H1 (cell line): ENCODE measurements at regions not wholly inside any gene's neighbourhood (a gene's known extent, or its start where the extent isn't known, plus 50 kb on each side); places are given as distances from the start of the nearest gene placed in this dataset.

ENCODE experiments used
- CTCF ChIA-PET: fragments of 300-600 bp; sonication (Branson Sonifier 250); formaldehyde crosslinking; loops from one replicate; lab custom pipeline; 2021; ENCODE audit not compliant: partially characterized antibody; lab: Charles Lee
- POLR2A ChIA-PET: fragments of 300-600 bp; sonication (Branson Sonifier 250); formaldehyde crosslinking; loops from one replicate; lab custom pipeline; 2021; ENCODE audit warnings: inconsistent platforms; ENCODE audit not compliant: partially characterized antibody; lab: Charles Lee
- DNase-seq, 2 experiments: peaks; one replicate each; pipeline versions ENCODE4 v3.0.0 to v3.0.0-alpha.2; 2010 to 2022; ENCODE audit warnings: low spot score in 2 of 2, low read depth in 1 of 2, mixed read lengths in 1 of 2
- FAIRE-seq: peaks from 2 replicates; lab custom pipeline; 2011; peaks lifted over from hg19 to GRCh38; lab: Jason Lieb, UNC
- H2AFZ ChIP-seq: 2 replicates; pipeline ENCODE4 v1.8.1; 2012; ENCODE audit warnings: low read length, inconsistent platforms
- H2AK5ac ChIP-seq: 2 replicates; pipeline ENCODE4 v1.6.1; 2013; ENCODE audit warnings: low read depth, low read length
- H2BK120ac ChIP-seq: replicated peaks from 2 replicates; pipeline ENCODE3; 2013; ENCODE audit warnings: low read depth, low read length, inconsistent platforms
- H2BK12ac ChIP-seq: 2 replicates; pipeline ENCODE4 v1.6.1; 2013; ENCODE audit warnings: low read depth, low read length
- H2BK15ac ChIP-seq: 2 replicates; pipeline ENCODE4 v1.6.1; 2013; ENCODE audit warnings: low read length
- H2BK20ac ChIP-seq: 2 replicates; pipeline ENCODE4 v1.6.1; 2013; ENCODE audit warnings: low read length
- H2BK5ac ChIP-seq: 2 replicates; pipeline ENCODE4 v1.6.1; 2013; ENCODE audit warnings: low read depth, low read length
- H3K14ac ChIP-seq: 2 replicates; pipeline ENCODE4 v1.6.1; 2013; ENCODE audit warnings: inconsistent platforms; ENCODE audit not compliant: insufficient read length
- H3K18ac ChIP-seq: 2 replicates; pipeline ENCODE4 v1.6.1; 2013; ENCODE audit warnings: low read length; ENCODE audit errors: extremely low read depth
- H3K23ac ChIP-seq: 2 replicates; pipeline ENCODE4 v1.6.1; 2013; ENCODE audit warnings: inconsistent platforms; ENCODE audit not compliant: insufficient read length
- H3K23me2 ChIP-seq: 2 replicates; pipeline ENCODE4 v1.6.1; 2013; ENCODE audit warnings: low read depth, low read length
- H3K27ac ChIP-seq: 2 replicates; pipeline ENCODE4 v1.6.1; 2011; ENCODE audit warnings: low read depth, low read length, inconsistent platforms
- H3K27me3 ChIP-seq, 4 experiments: replicated peaks in 1 of 4; 1 replicate in 1 of 4; 2 replicates in 3 of 4; pipeline versions ENCODE4 v1.6.1 to v1.8.1; 2011 to 2013; ENCODE audit warnings: low read length in 3 of 4, mild to moderate bottlenecking in 3 of 4, inconsistent platforms in 2 of 4, mixed read lengths in 2 of 4, moderate library complexity in 1 of 4; ENCODE audit not compliant: control insufficient read depth in 3 of 4, insufficient read depth in 3 of 4; ENCODE audit errors: extremely low read depth in 1 of 4
- H3K36me3 ChIP-seq, 4 experiments: 2 replicates each; pipeline versions ENCODE4 v1.6.1 to v1.8.1; 2011 to 2013; ENCODE audit warnings: mild to moderate bottlenecking in 4 of 4, low read length in 3 of 4, moderate library complexity in 2 of 4, control low read depth in 1 of 4, inconsistent platforms in 1 of 4; ENCODE audit not compliant: insufficient read depth in 4 of 4, control insufficient read depth in 2 of 4
- H3K4ac ChIP-seq: replicated peaks from 2 replicates; pipeline ENCODE3; 2013; ENCODE audit warnings: low read length, low read depth, mixed read lengths, inconsistent platforms; ENCODE audit not compliant: insufficient read length
- H3K4me1 ChIP-seq, 4 experiments: replicated peaks in 1 of 4; 1 replicate in 1 of 4; 2 replicates in 3 of 4; pipeline versions ENCODE4 v1.6.1 to v1.8.1; 2011 to 2013; ENCODE audit warnings: low read length in 3 of 4, inconsistent platforms in 2 of 4, mixed read lengths in 1 of 4; ENCODE audit not compliant: insufficient read depth in 4 of 4, control insufficient read depth in 3 of 4
- H3K4me2 ChIP-seq, 2 experiments: 2 replicates each; pipeline versions ENCODE4 v1.6.1 to v1.8.1; 2011 to 2013; ENCODE audit warnings: low read depth in 2 of 2, low read length in 2 of 2, control low read depth in 1 of 2, inconsistent platforms in 1 of 2, mild to moderate bottlenecking in 1 of 2; ENCODE audit not compliant: insufficient read depth in 1 of 2
- H3K4me3 ChIP-seq, 4 experiments: fragments of 200-600, 300-600 bp in 1 of 4; sonication (generic), shearing (Covaris generic), sonication (Bioruptor Twin) in 1 of 4; 2 replicates each; pipeline versions ENCODE4 v1.5.1 to v1.8.1; 2011 to 2016; ENCODE audit warnings: low read length in 4 of 4, low read depth in 3 of 4, control low read depth in 2 of 4, inconsistent platforms in 2 of 4, mild to moderate bottlenecking in 2 of 4, mixed read lengths in 1 of 4, moderate library complexity in 1 of 4; ENCODE audit not compliant: insufficient read depth in 2 of 4; ENCODE audit errors: extremely low read depth in 1 of 4
- H3K56ac ChIP-seq: replicated peaks from 2 replicates; pipeline ENCODE3; 2013; ENCODE audit warnings: low read depth, mild to moderate bottlenecking, mixed read lengths, low read length, inconsistent platforms; ENCODE audit not compliant: insufficient read length
- H3K79me1 ChIP-seq: 2 replicates; pipeline ENCODE4 v1.6.1; 2013; ENCODE audit warnings: low read depth, low read length, control low read depth
- H3K79me2 ChIP-seq, 2 experiments: 2 replicates each; pipeline versions ENCODE4 v1.6.1 to v1.8.1; 2012 to 2013; ENCODE audit warnings: low read length in 2 of 2, mild to moderate bottlenecking in 2 of 2, inconsistent platforms in 1 of 2; ENCODE audit not compliant: insufficient read depth in 2 of 2, control insufficient read depth in 1 of 2
- H3K9ac ChIP-seq, 4 experiments: replicated peaks in 1 of 4; 1 replicate in 1 of 4; 2 replicates in 3 of 4; pipeline versions ENCODE4 v1.6.1 to v1.8.1; 2011 to 2013; ENCODE audit warnings: low read depth in 3 of 4, low read length in 3 of 4, control low read depth in 2 of 4, mild to moderate bottlenecking in 2 of 4, moderate library complexity in 2 of 4, inconsistent platforms in 1 of 4; ENCODE audit errors: extremely low read depth in 1 of 4
- H3K9me3 ChIP-seq, 2 experiments: 2 replicates each; pipeline versions ENCODE4 v1.6.1 to v1.8.1; 2012 to 2013; ENCODE audit warnings: mild to moderate bottlenecking in 2 of 2, moderate library complexity in 2 of 2, control low read depth in 1 of 2, inconsistent platforms in 1 of 2, low read depth in 1 of 2, low read length in 1 of 2, mixed read lengths in 1 of 2; ENCODE audit not compliant: insufficient read depth in 2 of 2
- H4K20me1 ChIP-seq, 2 experiments: replicated peaks in 1 of 2; 2 replicates each; pipeline versions ENCODE3 to v1.8.1; 2011 to 2013; ENCODE audit warnings: inconsistent platforms in 2 of 2, low read length in 2 of 2, mild to moderate bottlenecking in 1 of 2; ENCODE audit not compliant: insufficient read depth in 2 of 2, control insufficient read depth in 1 of 2
- H4K5ac ChIP-seq: 2 replicates; pipeline ENCODE4 v1.6.1; 2013; ENCODE audit warnings: low read length, low read depth, mixed read lengths, inconsistent platforms; ENCODE audit not compliant: insufficient read length
- H4K8ac ChIP-seq: 2 replicates; pipeline ENCODE4 v1.8.0; 2013; ENCODE audit warnings: mild to moderate bottlenecking, moderate library complexity, low read length, inconsistent platforms; ENCODE audit not compliant: insufficient read depth; ENCODE audit errors: extremely low read depth
- H4K91ac ChIP-seq: replicated peaks from 2 replicates; pipeline ENCODE3; 2013; ENCODE audit warnings: low read length, mixed read lengths, inconsistent platforms; ENCODE audit not compliant: insufficient read length
- BRCA1 ChIP-seq: IDR thresholded peaks from 2 replicates; pipeline ENCODE4 v1.6.1; 2012; ENCODE audit warnings: low read depth, low read length, improper control_type of control experiment
- CBX5 ChIP-seq: fragments of 300-800, 300-1000 bp; sonication (generic); IDR thresholded peaks from 2 replicates; pipeline ENCODE4 v1.7.1; 2016; ENCODE audit warnings: antibody characterized with exemption, low read length, low read depth
- CHD1 ChIP-seq: IDR thresholded peaks from 2 replicates; pipeline ENCODE4 v1.6.1; 2012; ENCODE audit warnings: low read depth, low read length, improper control_type of control experiment
- CREB1 ChIP-seq: IDR thresholded peaks from 2 replicates; pipeline ENCODE4 v1.6.1; 2012; ENCODE audit warnings: inconsistent platforms
- HDAC6 ChIP-seq: IDR thresholded peaks from one replicate; pipeline ENCODE4 v1.7.1; 2012; ENCODE audit warnings: low read depth, mild to moderate bottlenecking, inconsistent platforms, low read length, moderate library complexity
- NANOG ChIP-seq: IDR thresholded peaks from 2 replicates; pipeline ENCODE4 v1.6.1; 2011; ENCODE audit warnings: low read length, low read depth, mild to moderate bottlenecking, inconsistent platforms; ENCODE audit not compliant: insufficient read depth, poor library complexity, severe bottlenecking
- PHF8 ChIP-seq: fragments of 200-600 bp; sonication (generic); conservative IDR thresholded peaks from 2 replicates; pipeline ENCODE4 v1.7.1; 2012; ENCODE audit warnings: low read depth, mild to moderate bottlenecking, inconsistent platforms, low read length, moderate library complexity
- RBBP5 ChIP-seq: IDR thresholded peaks from 2 replicates; pipeline ENCODE4 v1.7.1; 2012; ENCODE audit warnings: low read depth, mild to moderate bottlenecking, inconsistent platforms, low read length, moderate library complexity, borderline replicate concordance
- RFX5 ChIP-seq: IDR thresholded peaks from 2 replicates; pipeline ENCODE4 v1.6.1; 2011; ENCODE audit warnings: low read depth, low read length, improper control_type of control experiment, borderline replicate concordance
- RXRA ChIP-seq: IDR thresholded peaks from 2 replicates; pipeline ENCODE4 v1.6.1; 2011; ENCODE audit warnings: low read depth, mild to moderate bottlenecking, low read length, moderate library complexity; ENCODE audit not compliant: insufficient read depth
- SIN3A ChIP-seq, 2 experiments: IDR thresholded peaks in 1 of 2; conservative IDR thresholded peaks in 1 of 2; 2 replicates each; pipeline ENCODE4 v1.6.1; 2011 to 2012; ENCODE audit warnings: low read length in 2 of 2, improper control_type of control experiment in 1 of 2, low read depth in 1 of 2, mild to moderate bottlenecking in 1 of 2
- SIRT6 ChIP-seq: IDR thresholded peaks from one replicate; pipeline ENCODE4 v1.7.1; 2012; ENCODE audit warnings: low read length, inconsistent platforms
- SIX5 ChIP-seq: IDR thresholded peaks from 2 replicates; pipeline ENCODE4 v1.6.1; 2011; ENCODE audit warnings: mild to moderate bottlenecking, low read depth, low read length
- SUZ12 ChIP-seq: fragments of 200-600 bp; sonication (generic); IDR thresholded peaks from 2 replicates; pipeline ENCODE4 v1.6.1; 2012; ENCODE audit warnings: mild to moderate bottlenecking, inconsistent platforms, low read length, moderate library complexity, mixed read lengths
- TAF1 ChIP-seq: IDR thresholded peaks from 2 replicates; pipeline ENCODE4 v1.6.1; 2011; ENCODE audit warnings: mild to moderate bottlenecking, low read depth, low read length
- TCF12 ChIP-seq: IDR thresholded peaks from 2 replicates; pipeline ENCODE4 v1.6.1; 2011; ENCODE audit warnings: low read depth, mild to moderate bottlenecking, low read length
- WGBS, 2 experiments: shearing (Covaris generic) in 1 of 2; methylation state at CpG; one replicate each; pipeline versions ENCODE4 v1.1.6 to v1.1.7; 2013 to 2015; ENCODE audit warnings: low lambda C conversion rate in 2 of 2, mixed read lengths in 2 of 2, inconsistent platforms in 1 of 2, low coverage in 1 of 2, missing lambda C conversion rate in 1 of 2; ENCODE audit not compliant: insufficient replicate concordance in 2 of 2, insufficient coverage in 1 of 2, insufficient read length in 1 of 2; ENCODE audit errors: extremely low coverage in 1 of 2, missing lambda C conversion rate in 1 of 2; 5-methylcytosine and 5-hydroxymethylcytosine counted together

GRCh38 chr12:66941150-66941549, 262.3 kb upstream of the GRIP1 start:
- Histone ChIP-seq H3K18ac (no peak overlapping the region), H3K23me2 (no peaks in the 10 kb centered on the region), H3K4me3 (no peak overlapping the region), H2BK20ac (no peak overlapping the region), H3K27me3 (no peaks in the 10 kb centered on the region), H3K4me1 (peaks cover 0 to 13% (median 2%) of the 10 kb centered on the region in 4 experiments; a peak in 2 of 7 replicates), H3K23ac (no peak overlapping the region), H3K4me2 (no peak overlapping the region), H4K91ac (no peak overlapping the region), H3K14ac (no peak overlapping the region), H4K8ac (no peak overlapping the region), H3K79me1 (no peaks in the 10 kb centered on the region), H3K79me2 (no peaks in the 10 kb centered on the region; a peak in 1 of 4 replicates), H2BK5ac (no peak overlapping the region), H3K27ac (no peak overlapping the region), H3K9me3 (no peaks in the 10 kb centered on the region), H3K4ac (no peak overlapping the region), H2BK12ac (no peak overlapping the region), H4K20me1 (no peaks in the 10 kb centered on the region), H3K56ac (no peak overlapping the region), H2BK15ac (no peak overlapping the region), H2AK5ac (no peak overlapping the region), H3K36me3 (no peaks in the 10 kb centered on the region), H4K5ac (no peak overlapping the region), H3K9ac (no peak overlapping the region), H2BK120ac (no peak overlapping the region), H2AFZ (no peak overlapping the region)
- DNase-seq (no peak), FAIRE-seq (no peak)
- WGBS, 2 experiments: 72% methylated on average over 1 of the region's 1 CpG; no CpG with 5 or more reads in 1 of the 2 experiments
- ChIA-PET POLR2A (no interaction called here), CTCF (interaction anchor here (0.8 to 1.4 kb wide), 3 partner anchors 36 to 224 kb away, joined by 4 to 5 read pairs (median 4); no protein-coding TSS in a partner anchor)
- TF ChIP-seq CREB1 (no peak), CHD1 (no peak), CBX5 (no peak), SIN3A (conservative IDR thresholded peaks at IDR 0.05 in 1 of 2, IDR thresholded peaks at IDR 0.05 in 1 of 2; ENCODE audit: low read depth in 1 of 2, low read length in 2 of 2) (no peak), SUZ12 (no peak), RFX5 (no peak), SIX5 (no peak), BRCA1 (no peak), NANOG (no peak), TCF12 (no peak), TAF1 (no peak), RXRA (no peak), HDAC6 (no peak), SIRT6 (no peak), PHF8 (no peak), RBBP5 (no peak)
